Islet of Langerhans (tissue), 1 donor: ENCODE measurements at regions not wholly inside any gene's neighbourhood (a gene's known extent, or its start where the extent isn't known, plus 50 kb on each side); places are given as distances from the start of the nearest gene placed in this dataset.

ENCODE experiments used
- FAIRE-seq: peaks from one replicate; lab custom pipeline; 2011; peaks lifted over from hg19 to GRCh38; lab: Jason Lieb, UNC

DNA sequence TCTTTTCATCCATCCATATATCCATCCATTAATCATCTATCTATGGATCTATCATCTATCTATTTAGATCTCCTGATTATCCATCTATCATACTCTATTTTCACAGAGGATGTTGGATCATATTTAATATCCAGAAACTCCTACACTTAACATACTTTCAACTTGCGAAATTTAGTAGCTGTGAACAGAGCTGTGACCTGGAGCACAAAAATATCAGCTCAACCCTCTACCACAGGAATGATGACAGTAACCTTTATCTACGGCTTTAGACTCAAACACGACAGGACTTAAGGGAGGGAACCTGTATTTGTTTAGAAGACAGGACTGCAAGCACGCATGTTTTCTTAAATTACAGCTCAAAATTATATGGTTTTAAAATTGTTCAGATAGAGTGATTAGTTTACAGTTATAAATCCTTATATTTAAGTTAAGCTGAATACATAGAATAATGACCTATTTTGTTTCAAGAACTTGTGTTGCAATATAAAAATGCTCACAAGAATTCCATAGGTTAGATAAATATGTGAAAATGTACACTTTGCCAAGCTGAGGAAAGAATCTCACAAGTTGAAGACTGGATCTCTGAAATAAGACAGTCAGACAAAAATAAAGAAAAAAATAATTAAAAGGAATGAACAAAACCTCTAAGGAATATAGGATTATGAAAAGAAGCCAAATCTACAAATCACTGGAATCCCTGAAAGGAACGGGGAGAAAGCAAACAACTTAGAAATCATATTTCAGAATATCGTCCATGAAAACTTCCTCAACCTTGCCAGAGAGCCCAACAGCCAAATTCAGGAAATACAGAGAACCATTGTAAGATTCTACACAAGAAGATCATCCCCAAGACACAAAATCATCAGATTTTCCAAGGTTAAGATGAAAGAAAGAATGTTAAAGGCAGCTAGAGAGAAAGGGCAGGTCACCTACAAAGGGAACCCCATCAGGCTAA, 142.0 kb downstream of the COL6A3 start:
- FAIRE-seq, result no peak
